ENCODE measurements at regions not wholly inside any gene's neighbourhood (a gene's known extent, or its start where the extent isn't known, plus 50 kb on each side); places are given as distances from the start of the nearest gene placed in this dataset.

- Histone ChIP-seq H3K79me2 (ENCODE audit: insufficient read depth, low read length) (no peaks in the 10 kb centered on the region), H3K4me3 (ENCODE audit: low read depth, low read length, poor library complexity, severe bottlenecking) (no peak overlapping the region), H3K27me3 (ENCODE audit: insufficient read depth, low read length) (0 out of 2 replicates have a peak, but pooled peaks cover 4% of the 10 kb centered on the region), H3K9ac (ENCODE audit: low read length) (no peak overlapping the region), H3K9me2 (ENCODE audit: low read depth, low read length) (no peaks in the 10 kb centered on the region), H3K4me2 (ENCODE audit: low read length) (no peak overlapping the region), H3K9me3 (ENCODE audit: low read length) (no peaks in the 10 kb centered on the region), H4K20me1 (ENCODE audit: insufficient read depth, low read length) (no peaks in the 10 kb centered on the region), H3K4me1 (ENCODE audit: insufficient read depth, low read length, severe bottlenecking) (no peaks in the 10 kb centered on the region), H2AFZ (ENCODE audit: low read length) (no peak overlapping the region), H3F3A (ENCODE audit: insufficient read depth, low read length) (no peaks in the 10 kb centered on the region), H3K36me3 (ENCODE audit: insufficient read depth, low read length) (no peaks in the 10 kb centered on the region), H3K27ac (ENCODE audit: low read depth, low read length, poor library complexity, severe bottlenecking) (no peak overlapping the region)
- no peak for TF ChIP-seq CTCF (IDR thresholded peaks at IDR 0.05; ENCODE audit: low read length)
- no peak for TF ChIP-seq EZH2 (IDR thresholded peaks at IDR 0.05; ENCODE audit: borderline replicate concordance, low read length)
Measured at GRCh38 chr1:61604684-61605083, 120.3 kb downstream of the TM2D1 start.

- no peak for TF ChIP-seq CTCF (IDR thresholded peaks at IDR 0.05; ENCODE audit: low read length)
- TF ChIP-seq EZH2 (IDR thresholded peaks at IDR 0.05; ENCODE audit: borderline replicate concordance, low read length) = no peak
Measured at GRCh38 chr1:61604261-61604660, 120.7 kb downstream of the TM2D1 start.

GRCh38 chr1:61602663-61603062, 122.3 kb downstream of the TM2D1 start:
- H4K20me1 ChIP-seq (ENCODE audit: insufficient read depth, low read length) = no peaks in the 10 kb centered on the region
- no peaks in the 10 kb centered on the region for H3K4me1 ChIP-seq (ENCODE audit: insufficient read depth, low read length, severe bottlenecking)
- H3K27me3 ChIP-seq (ENCODE audit: insufficient read depth, low read length) = no peaks in the 10 kb centered on the region
- H3K9me2 ChIP-seq (ENCODE audit: low read depth, low read length) = no peaks in the 10 kb centered on the region
- H3K4me2 ChIP-seq (ENCODE audit: low read length) = no peak overlapping the region
- no peaks in the 10 kb centered on the region for H3K36me3 ChIP-seq (ENCODE audit: insufficient read depth, low read length)
- H3F3A ChIP-seq (ENCODE audit: insufficient read depth, low read length) = no peaks in the 10 kb centered on the region
- no peak overlapping the region for H3K9ac ChIP-seq (ENCODE audit: low read length)
- no peak overlapping the region for H3K4me3 ChIP-seq (ENCODE audit: low read depth, low read length, poor library complexity, severe bottlenecking)
- no peaks in the 10 kb centered on the region for H3K9me3 ChIP-seq (ENCODE audit: low read length)
- H3K79me2 ChIP-seq (ENCODE audit: insufficient read depth, low read length) = no peaks in the 10 kb centered on the region
- H3K27ac ChIP-seq (ENCODE audit: low read depth, low read length, poor library complexity, severe bottlenecking) = no peak overlapping the region
- TF ChIP-seq CTCF (IDR thresholded peaks at IDR 0.05; ENCODE audit: low read length) = no peak
- no peak for TF ChIP-seq EZH2 (IDR thresholded peaks at IDR 0.05; ENCODE audit: borderline replicate concordance, low read length)
- H2AFZ ChIP-seq (ENCODE audit: low read length) = no peak overlapping the region

More at GRCh38 chr1:61604261-61604660, 120.7 kb downstream of the TM2D1 start:
- Histone ChIP-seq H3K9ac (ENCODE audit: low read length) (no peak overlapping the region), H3K4me2 (ENCODE audit: low read length) (no peak overlapping the region), H2AFZ (ENCODE audit: low read length) (no peak overlapping the region), H3K4me3 (ENCODE audit: low read depth, low read length, poor library complexity, severe bottlenecking) (no peak overlapping the region), H3F3A (ENCODE audit: insufficient read depth, low read length) (no peaks in the 10 kb centered on the region), H3K9me2 (ENCODE audit: low read depth, low read length) (no peaks in the 10 kb centered on the region), H3K9me3 (ENCODE audit: low read length) (no peaks in the 10 kb centered on the region), H3K36me3 (ENCODE audit: insufficient read depth, low read length) (no peaks in the 10 kb centered on the region), H4K20me1 (ENCODE audit: insufficient read depth, low read length) (no peaks in the 10 kb centered on the region), H3K27ac (ENCODE audit: low read depth, low read length, poor library complexity, severe bottlenecking) (no peak overlapping the region), H3K4me1 (ENCODE audit: insufficient read depth, low read length, severe bottlenecking) (no peaks in the 10 kb centered on the region), H3K79me2 (ENCODE audit: insufficient read depth, low read length) (no peaks in the 10 kb centered on the region), H3K27me3 (ENCODE audit: insufficient read depth, low read length) (0 out of 2 replicates have a peak, but pooled peaks cover 4% of the 10 kb centered on the region)

Measured in OCI-LY1 (cell line).